H1 (cell line): ENCODE measurements at regions not wholly inside any gene's neighbourhood (a gene's known extent, or its start where the extent isn't known, plus 50 kb on each side); places are given as distances from the start of the nearest gene placed in this dataset.

ENCODE experiments used
- CTCF ChIA-PET: fragments of 300-600 bp; sonication (Branson Sonifier 250); formaldehyde crosslinking; loops from one replicate; lab custom pipeline; 2021; ENCODE audit not compliant: partially characterized antibody; lab: Charles Lee
- POLR2A ChIA-PET: fragments of 300-600 bp; sonication (Branson Sonifier 250); formaldehyde crosslinking; loops from one replicate; lab custom pipeline; 2021; ENCODE audit warnings: inconsistent platforms; ENCODE audit not compliant: partially characterized antibody; lab: Charles Lee
- DNase-seq, 2 experiments: peaks; one replicate each; pipeline versions ENCODE4 v3.0.0 to v3.0.0-alpha.2; 2010 to 2022; ENCODE audit warnings: low spot score in 2 of 2, low read depth in 1 of 2, mixed read lengths in 1 of 2
- FAIRE-seq: peaks from 2 replicates; lab custom pipeline; 2011; peaks lifted over from hg19 to GRCh38; lab: Jason Lieb, UNC
- H2AFZ ChIP-seq: 2 replicates; pipeline ENCODE4 v1.8.1; 2012; ENCODE audit warnings: low read length, inconsistent platforms
- H2AK5ac ChIP-seq: 2 replicates; pipeline ENCODE4 v1.6.1; 2013; ENCODE audit warnings: low read depth, low read length
- H2BK120ac ChIP-seq: replicated peaks from 2 replicates; pipeline ENCODE3; 2013; ENCODE audit warnings: low read depth, low read length, inconsistent platforms
- H2BK12ac ChIP-seq: 2 replicates; pipeline ENCODE4 v1.6.1; 2013; ENCODE audit warnings: low read depth, low read length
- H2BK15ac ChIP-seq: 2 replicates; pipeline ENCODE4 v1.6.1; 2013; ENCODE audit warnings: low read length
- H2BK20ac ChIP-seq: 2 replicates; pipeline ENCODE4 v1.6.1; 2013; ENCODE audit warnings: low read length
- H2BK5ac ChIP-seq: 2 replicates; pipeline ENCODE4 v1.6.1; 2013; ENCODE audit warnings: low read depth, low read length
- H3K14ac ChIP-seq: 2 replicates; pipeline ENCODE4 v1.6.1; 2013; ENCODE audit warnings: inconsistent platforms; ENCODE audit not compliant: insufficient read length
- H3K18ac ChIP-seq: 2 replicates; pipeline ENCODE4 v1.6.1; 2013; ENCODE audit warnings: low read length; ENCODE audit errors: extremely low read depth
- H3K23ac ChIP-seq: 2 replicates; pipeline ENCODE4 v1.6.1; 2013; ENCODE audit warnings: inconsistent platforms; ENCODE audit not compliant: insufficient read length
- H3K23me2 ChIP-seq: 2 replicates; pipeline ENCODE4 v1.6.1; 2013; ENCODE audit warnings: low read depth, low read length
- H3K27ac ChIP-seq: 2 replicates; pipeline ENCODE4 v1.6.1; 2011; ENCODE audit warnings: low read depth, low read length, inconsistent platforms
- H3K27me3 ChIP-seq, 4 experiments: replicated peaks in 1 of 4; 1 replicate in 1 of 4; 2 replicates in 3 of 4; pipeline versions ENCODE4 v1.6.1 to v1.8.1; 2011 to 2013; ENCODE audit warnings: low read length in 3 of 4, mild to moderate bottlenecking in 3 of 4, inconsistent platforms in 2 of 4, mixed read lengths in 2 of 4, moderate library complexity in 1 of 4; ENCODE audit not compliant: control insufficient read depth in 3 of 4, insufficient read depth in 3 of 4; ENCODE audit errors: extremely low read depth in 1 of 4
- H3K36me3 ChIP-seq, 4 experiments: 2 replicates each; pipeline versions ENCODE4 v1.6.1 to v1.8.1; 2011 to 2013; ENCODE audit warnings: mild to moderate bottlenecking in 4 of 4, low read length in 3 of 4, moderate library complexity in 2 of 4, control low read depth in 1 of 4, inconsistent platforms in 1 of 4; ENCODE audit not compliant: insufficient read depth in 4 of 4, control insufficient read depth in 2 of 4
- H3K4ac ChIP-seq: replicated peaks from 2 replicates; pipeline ENCODE3; 2013; ENCODE audit warnings: low read length, low read depth, mixed read lengths, inconsistent platforms; ENCODE audit not compliant: insufficient read length
- H3K4me1 ChIP-seq, 4 experiments: replicated peaks in 1 of 4; 1 replicate in 1 of 4; 2 replicates in 3 of 4; pipeline versions ENCODE4 v1.6.1 to v1.8.1; 2011 to 2013; ENCODE audit warnings: low read length in 3 of 4, inconsistent platforms in 2 of 4, mixed read lengths in 1 of 4; ENCODE audit not compliant: insufficient read depth in 4 of 4, control insufficient read depth in 3 of 4
- H3K4me2 ChIP-seq, 2 experiments: 2 replicates each; pipeline versions ENCODE4 v1.6.1 to v1.8.1; 2011 to 2013; ENCODE audit warnings: low read depth in 2 of 2, low read length in 2 of 2, control low read depth in 1 of 2, inconsistent platforms in 1 of 2, mild to moderate bottlenecking in 1 of 2; ENCODE audit not compliant: insufficient read depth in 1 of 2
- H3K4me3 ChIP-seq, 4 experiments: fragments of 200-600, 300-600 bp in 1 of 4; sonication (generic), shearing (Covaris generic), sonication (Bioruptor Twin) in 1 of 4; 2 replicates each; pipeline versions ENCODE4 v1.5.1 to v1.8.1; 2011 to 2016; ENCODE audit warnings: low read length in 4 of 4, low read depth in 3 of 4, control low read depth in 2 of 4, inconsistent platforms in 2 of 4, mild to moderate bottlenecking in 2 of 4, mixed read lengths in 1 of 4, moderate library complexity in 1 of 4; ENCODE audit not compliant: insufficient read depth in 2 of 4; ENCODE audit errors: extremely low read depth in 1 of 4
- H3K56ac ChIP-seq: replicated peaks from 2 replicates; pipeline ENCODE3; 2013; ENCODE audit warnings: low read depth, mild to moderate bottlenecking, mixed read lengths, low read length, inconsistent platforms; ENCODE audit not compliant: insufficient read length
- H3K79me1 ChIP-seq: 2 replicates; pipeline ENCODE4 v1.6.1; 2013; ENCODE audit warnings: low read depth, low read length, control low read depth
- H3K79me2 ChIP-seq, 2 experiments: 2 replicates each; pipeline versions ENCODE4 v1.6.1 to v1.8.1; 2012 to 2013; ENCODE audit warnings: low read length in 2 of 2, mild to moderate bottlenecking in 2 of 2, inconsistent platforms in 1 of 2; ENCODE audit not compliant: insufficient read depth in 2 of 2, control insufficient read depth in 1 of 2
- H3K9ac ChIP-seq, 4 experiments: replicated peaks in 1 of 4; 1 replicate in 1 of 4; 2 replicates in 3 of 4; pipeline versions ENCODE4 v1.6.1 to v1.8.1; 2011 to 2013; ENCODE audit warnings: low read depth in 3 of 4, low read length in 3 of 4, control low read depth in 2 of 4, mild to moderate bottlenecking in 2 of 4, moderate library complexity in 2 of 4, inconsistent platforms in 1 of 4; ENCODE audit errors: extremely low read depth in 1 of 4
- H3K9me3 ChIP-seq, 2 experiments: 2 replicates each; pipeline versions ENCODE4 v1.6.1 to v1.8.1; 2012 to 2013; ENCODE audit warnings: mild to moderate bottlenecking in 2 of 2, moderate library complexity in 2 of 2, control low read depth in 1 of 2, inconsistent platforms in 1 of 2, low read depth in 1 of 2, low read length in 1 of 2, mixed read lengths in 1 of 2; ENCODE audit not compliant: insufficient read depth in 2 of 2
- H4K20me1 ChIP-seq, 2 experiments: replicated peaks in 1 of 2; 2 replicates each; pipeline versions ENCODE3 to v1.8.1; 2011 to 2013; ENCODE audit warnings: inconsistent platforms in 2 of 2, low read length in 2 of 2, mild to moderate bottlenecking in 1 of 2; ENCODE audit not compliant: insufficient read depth in 2 of 2, control insufficient read depth in 1 of 2
- H4K5ac ChIP-seq: 2 replicates; pipeline ENCODE4 v1.6.1; 2013; ENCODE audit warnings: low read length, low read depth, mixed read lengths, inconsistent platforms; ENCODE audit not compliant: insufficient read length
- H4K8ac ChIP-seq: 2 replicates; pipeline ENCODE4 v1.8.0; 2013; ENCODE audit warnings: mild to moderate bottlenecking, moderate library complexity, low read length, inconsistent platforms; ENCODE audit not compliant: insufficient read depth; ENCODE audit errors: extremely low read depth
- H4K91ac ChIP-seq: replicated peaks from 2 replicates; pipeline ENCODE3; 2013; ENCODE audit warnings: low read length, mixed read lengths, inconsistent platforms; ENCODE audit not compliant: insufficient read length
- ATF3 ChIP-seq: IDR thresholded peaks from 2 replicates; pipeline ENCODE4 v1.6.1; 2011; ENCODE audit warnings: low read depth, mild to moderate bottlenecking, low read length; ENCODE audit not compliant: insufficient read depth
- BCL11A ChIP-seq, 2 experiments: IDR thresholded peaks; one replicate each; pipeline ENCODE4 v1.6.1; 2011; ENCODE audit warnings: low read depth in 2 of 2, low read length in 2 of 2, mild to moderate bottlenecking in 2 of 2
- HDAC2 ChIP-seq, 2 experiments: fragments of 300-600 bp in 1 of 2; sonication (generic) in 1 of 2; IDR thresholded peaks; 2 replicates each; pipeline ENCODE4 v1.6.1; 2011 to 2012; ENCODE audit warnings: low read depth in 2 of 2, low read length in 2 of 2, mild to moderate bottlenecking in 2 of 2, moderate library complexity in 2 of 2, borderline replicate concordance in 1 of 2, inconsistent platforms in 1 of 2
- POLR2A ChIP-seq, 2 experiments: IDR thresholded peaks; 1 replicate in 1 of 2; 2 replicates in 1 of 2; pipeline ENCODE4 v1.6.1; 2011; ENCODE audit warnings: low read depth in 2 of 2, low read length in 2 of 2, mild to moderate bottlenecking in 2 of 2; ENCODE audit errors: control extremely low read depth in 1 of 2
- TAF1 ChIP-seq: IDR thresholded peaks from 2 replicates; pipeline ENCODE4 v1.6.1; 2011; ENCODE audit warnings: mild to moderate bottlenecking, low read depth, low read length
- WGBS, 2 experiments: shearing (Covaris generic) in 1 of 2; methylation state at CpG; one replicate each; pipeline versions ENCODE4 v1.1.6 to v1.1.7; 2013 to 2015; ENCODE audit warnings: low lambda C conversion rate in 2 of 2, mixed read lengths in 2 of 2, inconsistent platforms in 1 of 2, low coverage in 1 of 2, missing lambda C conversion rate in 1 of 2; ENCODE audit not compliant: insufficient replicate concordance in 2 of 2, insufficient coverage in 1 of 2, insufficient read length in 1 of 2; ENCODE audit errors: extremely low coverage in 1 of 2, missing lambda C conversion rate in 1 of 2; 5-methylcytosine and 5-hydroxymethylcytosine counted together

- Histone ChIP-seq H4K8ac (no peak overlapping the region), H3K9me3 (no peaks in the 10 kb centered on the region), H2BK5ac (no peak overlapping the region), H4K5ac (no peak overlapping the region), H4K91ac (no peak overlapping the region), H3K56ac (no peak overlapping the region), H2AK5ac (no peak overlapping the region), H3K14ac (no peak overlapping the region), H3K4me3 (no peak overlapping the region), H3K27me3 (no peaks in the 10 kb centered on the region), H3K79me1 (no peaks in the 10 kb centered on the region), H3K9ac (no peak overlapping the region), H3K4ac (no peak overlapping the region), H2BK15ac (no peak overlapping the region), H3K4me1 (no peaks in the 10 kb centered on the region; a peak in 1 of 7 replicates), H2BK120ac (no peak overlapping the region), H3K27ac (no peak overlapping the region), H3K23me2 (no peaks in the 10 kb centered on the region), H3K79me2 (no peaks in the 10 kb centered on the region), H3K4me2 (no peak overlapping the region), H3K18ac (no peak overlapping the region), H2AFZ (no peak overlapping the region), H4K20me1 (no peaks in the 10 kb centered on the region), H3K23ac (no peak overlapping the region), H2BK12ac (no peak overlapping the region), H2BK20ac (no peak overlapping the region), H3K36me3 (no peaks in the 10 kb centered on the region)
- TF ChIP-seq HDAC2 (IDR thresholded peaks at IDR 0.05; ENCODE audit: borderline replicate concordance in 1 of 2, low read depth in 2 of 2, low read length in 2 of 2) (no peak), TAF1 (no peak), POLR2A (IDR thresholded peaks at IDR 0.05; ENCODE audit: control extremely low read depth in 1 of 2, low read depth in 2 of 2, low read length in 2 of 2) (no peak), ATF3 (no peak), BCL11A (IDR thresholded peaks at IDR 0.05; ENCODE audit: low read depth in 2 of 2, low read length in 2 of 2) (no peak)
- 95% methylated on average over 24 of the region's 36 CpGs; no CpG with 5 or more reads in 1 of the 2 experiments for WGBS, 2 experiments
- no peak for FAIRE-seq
- DNase-seq: no peak
- CTCF ChIA-PET: interaction anchor here (0.9 to 2.1 kb wide), 4 partner anchors 16 to 235 kb away, joined by 3 to 8 read pairs (median 3); no protein-coding TSS in a partner anchor
- POLR2A ChIA-PET: no interaction called here
These were observed 141.1 kb downstream of the SOCS6 start for GRCh38 chr18:70429847-70430500.
